HPDE6-E6E7 (cell line): ENCODE measurements at regions not wholly inside any gene's neighbourhood (a gene's known extent, or its start where the extent isn't known, plus 50 kb on each side); places are given as distances from the start of the nearest gene placed in this dataset.
"Not testable (repeated sequence)": the region's sequence is repeated elsewhere in the genome, so short reads cannot be mapped to it uniquely, and the experiment has no call there.

Experiments
- DNase-seq: peaks from one replicate; pipeline ENCODE4 v3.0.0; 2011; ENCODE audit warnings: missing footprints; ENCODE audit errors: extremely low spot score

DNA sequence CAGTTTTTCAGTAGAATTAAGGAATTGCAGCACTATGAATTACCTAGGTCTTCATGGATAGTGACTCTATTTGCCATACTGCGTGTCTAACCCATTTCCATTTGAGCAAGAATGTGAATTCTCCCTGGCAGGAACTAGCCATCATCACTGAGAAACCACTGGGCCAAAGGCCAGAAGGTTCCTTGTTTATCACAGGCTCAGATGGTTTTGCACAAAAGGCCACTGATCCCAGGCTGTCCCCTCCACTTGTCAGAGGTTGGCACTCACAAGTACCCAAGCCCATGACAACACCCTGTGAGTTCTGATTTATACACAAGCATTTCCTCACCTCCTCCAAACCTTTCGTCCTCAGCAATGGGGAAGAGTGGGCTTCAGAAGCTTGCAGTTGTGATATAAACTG lies 131.8 kb downstream of the FOXB1 start:
- no peak for DNase-seq

DNA sequence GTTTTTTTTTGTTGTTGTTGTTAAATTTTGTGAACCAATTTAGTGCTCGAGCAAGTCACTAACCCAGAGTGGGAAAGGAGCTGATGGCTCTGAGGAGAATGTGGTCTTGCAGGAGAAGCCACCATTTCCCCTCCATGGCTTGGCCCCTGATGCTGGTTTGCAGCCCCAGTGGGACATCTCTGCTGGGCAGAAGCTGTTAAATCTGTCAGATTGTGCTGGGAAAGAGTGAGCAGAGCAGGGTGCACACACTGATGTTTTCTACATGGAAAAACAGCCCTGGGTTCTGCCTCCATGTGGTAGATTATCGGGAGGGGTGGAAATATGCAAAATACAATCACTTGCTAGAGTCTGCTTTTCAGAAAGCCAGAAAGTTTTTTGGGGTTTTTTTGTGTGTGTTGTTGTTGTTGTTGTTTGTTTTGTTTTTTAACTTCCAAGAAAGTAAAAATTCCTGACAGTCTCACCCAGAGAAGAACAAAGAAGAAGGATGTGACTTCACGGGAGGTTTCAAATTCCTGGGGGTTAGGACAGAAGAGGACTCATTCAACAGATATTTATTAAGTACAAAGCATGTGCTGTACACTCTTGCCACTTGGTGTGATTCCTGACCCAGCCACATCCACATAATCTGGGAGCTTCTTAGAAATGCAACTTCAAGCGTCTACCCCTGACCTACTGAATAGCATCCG lies 133.7 kb downstream of the FOXB1 start:
- no peak for DNase-seq

DNA sequence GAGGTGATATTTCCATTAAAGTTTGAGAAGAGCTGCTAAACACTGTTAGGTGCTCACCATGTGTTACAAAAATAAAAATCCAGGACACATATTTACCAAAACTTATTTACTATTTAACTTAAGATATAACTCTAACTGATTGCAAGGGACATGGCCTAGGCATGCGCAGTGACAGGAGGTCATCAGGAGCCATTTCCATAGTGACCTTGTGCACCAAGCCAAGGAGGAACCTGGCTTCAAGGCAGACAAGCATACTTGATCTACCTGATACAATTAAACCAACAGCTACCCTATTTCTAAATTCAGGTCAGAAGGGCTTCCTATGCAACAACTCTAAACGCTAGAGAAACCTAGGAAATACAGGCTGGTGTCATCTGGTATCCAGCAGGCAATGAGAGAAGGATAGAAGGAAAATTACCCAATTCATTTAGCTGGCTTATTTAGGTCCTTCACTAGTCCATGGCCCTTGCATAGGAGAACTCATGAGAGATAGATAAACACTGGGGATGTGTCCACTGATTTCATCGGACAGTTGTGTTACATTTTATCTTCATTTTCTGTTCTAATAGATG lies 134.4 kb downstream of the FOXB1 start:
- no peak for DNase-seq

DNA sequence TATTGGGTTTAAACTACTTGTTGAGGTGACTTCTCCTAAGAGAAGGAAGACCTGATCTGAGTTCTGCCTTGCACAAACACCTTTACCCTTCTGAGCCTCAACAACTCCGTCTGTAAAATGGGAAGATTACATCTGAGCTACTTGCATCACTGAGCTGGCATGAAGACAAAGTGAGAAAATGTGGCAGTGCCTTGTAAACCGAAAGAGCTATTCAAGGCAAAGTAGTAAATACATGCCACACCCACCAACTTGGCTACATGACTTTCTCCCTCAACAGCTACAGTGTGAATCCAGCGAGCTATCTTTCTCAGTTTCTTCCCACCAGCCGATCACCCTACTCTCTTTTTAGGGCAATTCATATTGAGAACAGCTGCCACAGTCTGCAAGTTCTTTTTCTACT lies 148.3 kb downstream of the FOXB1 start:
- DNase-seq, result no peak

DNA sequence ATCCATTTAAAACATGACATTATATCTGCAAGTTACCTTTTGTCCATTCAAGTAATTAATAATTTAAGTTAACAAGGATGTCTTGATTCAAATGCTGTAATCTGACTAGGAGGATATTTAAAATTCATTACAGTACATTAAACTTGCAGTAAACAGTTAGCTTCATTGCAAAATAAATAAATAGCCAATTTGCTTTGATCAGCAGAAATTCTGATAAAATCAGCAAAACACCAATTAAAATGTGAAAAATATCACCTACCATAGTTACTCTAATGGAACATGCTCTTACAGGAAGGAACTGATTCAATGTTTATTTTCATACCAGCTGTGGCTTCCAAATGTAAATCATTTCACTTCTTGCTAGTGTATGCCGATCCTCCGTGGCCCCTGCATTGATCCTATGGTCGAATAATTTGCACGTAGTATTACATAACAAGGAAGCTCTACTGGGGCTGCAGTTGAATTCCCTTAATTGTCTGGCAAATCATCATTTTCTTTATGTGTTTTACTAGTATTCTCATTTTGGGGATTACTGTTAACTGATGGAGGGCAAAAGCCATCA lies 150.7 kb downstream of the FOXB1 start:
- DNase-seq, result no peak

DNA sequence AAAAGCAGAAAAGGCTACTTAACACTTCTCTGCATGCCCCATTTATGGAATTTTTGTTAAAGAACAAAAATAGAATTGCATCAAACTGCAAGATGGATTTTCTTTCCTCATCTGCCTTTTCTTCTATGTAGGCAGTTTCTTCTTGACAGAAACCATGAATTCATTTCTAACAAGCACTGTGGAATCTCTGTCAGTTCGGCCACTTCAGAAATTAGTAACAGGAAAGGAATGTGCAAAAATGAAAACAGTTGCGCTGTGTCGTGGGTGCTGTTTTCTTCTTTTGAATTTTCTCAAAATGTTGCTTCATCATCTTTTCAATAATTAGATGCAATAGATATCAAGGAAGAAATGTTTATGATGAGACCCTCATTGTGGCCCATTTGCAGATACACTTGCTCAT lies 151.6 kb downstream of the FOXB1 start:
- DNase-seq, result no peak

DNA sequence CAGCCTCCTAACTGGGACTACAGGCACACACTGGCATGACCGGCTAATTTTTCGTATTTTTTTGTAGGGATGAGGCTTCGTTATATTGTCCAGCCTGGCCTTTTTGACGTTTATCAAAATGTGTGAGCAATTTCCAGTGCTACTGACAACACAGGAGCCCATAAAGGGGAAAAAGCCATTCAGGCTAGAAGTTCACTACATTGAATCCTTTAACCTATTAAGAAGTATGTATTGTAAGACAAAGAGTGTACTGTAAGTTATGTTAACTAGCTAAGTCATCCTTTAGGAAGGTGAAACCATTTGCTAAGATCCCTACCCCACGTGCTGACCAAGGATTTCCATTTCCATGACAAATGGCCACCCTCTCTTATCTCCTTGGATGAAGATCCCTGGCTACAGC lies 156.8 kb downstream of the FOXB1 start:
- no peak for DNase-seq

DNA sequence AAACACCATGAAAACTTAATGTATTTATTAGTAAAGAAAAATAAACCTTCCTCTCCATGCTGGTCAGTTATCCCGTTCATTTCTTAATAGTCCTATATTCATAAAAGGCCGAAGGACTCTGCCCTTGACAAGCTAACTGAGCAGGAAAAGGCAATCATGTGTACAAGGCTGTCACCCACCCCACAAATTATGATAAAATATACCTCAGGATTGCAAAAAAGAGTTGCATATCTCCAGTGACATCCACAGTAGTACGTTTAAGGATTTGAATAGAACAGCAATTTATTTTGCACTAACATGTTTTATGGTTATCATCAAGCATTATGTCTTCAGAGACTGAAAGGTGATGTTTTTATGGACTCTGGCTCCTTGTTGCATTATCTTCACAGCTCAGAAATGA lies 157.6 kb downstream of the FOXB1 start:
- DNase-seq, result no peak

DNA sequence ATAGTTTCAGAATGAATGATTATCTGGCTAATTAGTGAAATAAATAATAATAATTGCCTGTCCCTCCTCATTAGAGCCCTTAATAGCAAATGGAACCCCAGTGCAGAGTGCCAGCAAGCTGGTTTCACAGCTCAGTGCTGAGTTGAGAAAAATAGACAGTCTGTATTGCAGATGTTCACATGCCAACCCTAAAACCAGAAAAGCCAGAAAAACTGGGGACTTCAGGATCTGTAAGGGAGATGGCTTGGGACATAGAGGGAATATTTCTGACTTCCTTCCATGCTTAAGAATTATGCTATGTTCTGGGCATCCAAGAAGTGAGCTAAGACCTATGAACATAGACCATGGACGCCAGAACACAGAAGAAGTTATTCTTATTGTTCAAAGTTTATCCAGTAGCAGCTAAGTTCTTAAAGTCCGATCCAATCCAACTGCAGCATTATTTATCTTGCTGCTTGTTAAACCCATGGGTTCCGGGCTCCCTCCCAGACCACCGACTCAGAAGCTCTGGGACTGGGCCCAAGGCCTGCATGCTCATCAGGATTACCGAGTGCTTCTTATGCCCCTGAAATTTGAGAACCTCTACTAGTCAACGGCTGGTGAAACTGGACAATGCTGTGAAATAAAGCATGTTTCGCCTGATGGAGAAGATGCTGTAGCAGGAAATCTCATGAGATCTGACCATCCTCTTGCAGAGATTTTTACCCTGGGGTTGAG lies 158.3 kb downstream of the FOXB1 start:
- no peak for DNase-seq

DNA sequence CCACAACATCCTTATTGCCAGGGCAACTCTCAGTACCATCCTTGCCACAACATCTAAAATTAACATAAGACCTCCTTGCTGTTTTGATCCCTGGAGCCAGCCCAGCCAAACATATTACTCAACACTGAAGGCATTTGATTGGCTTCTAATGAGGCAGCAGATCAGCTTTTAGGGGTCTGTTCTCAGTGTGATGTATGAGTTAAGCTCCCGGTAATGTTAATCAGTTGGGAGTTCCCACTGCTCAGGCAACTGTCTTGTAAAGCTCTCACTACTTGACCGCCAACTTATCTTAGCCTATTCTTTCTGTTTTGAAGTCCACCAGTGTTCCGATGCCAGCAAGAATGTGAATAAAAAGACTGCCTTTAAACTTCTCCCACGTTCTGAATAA lies 158.9 kb downstream of the FOXB1 start:
- DNase-seq, result no peak

DNA sequence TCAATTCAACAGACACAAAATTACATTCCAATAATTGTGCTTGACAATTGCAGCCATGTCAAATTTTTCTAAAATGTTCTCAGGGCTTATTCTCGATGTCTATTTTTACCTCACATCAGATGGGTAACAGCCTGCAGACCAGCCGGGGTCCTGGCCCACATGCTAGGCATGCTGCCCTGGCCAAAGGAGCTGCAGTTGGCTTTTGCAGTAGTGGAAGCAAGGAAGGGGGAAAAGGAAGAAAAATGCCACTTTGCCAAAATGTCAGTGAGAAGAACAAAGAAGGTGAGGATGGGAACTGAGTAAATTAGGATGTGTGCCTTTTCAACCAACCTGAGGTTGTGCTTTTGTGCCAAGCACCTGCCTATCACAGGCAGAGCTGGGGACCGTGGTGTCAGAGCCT lies 161.0 kb downstream of the FOXB1 start:
- DNase-seq, result no peak

DNA sequence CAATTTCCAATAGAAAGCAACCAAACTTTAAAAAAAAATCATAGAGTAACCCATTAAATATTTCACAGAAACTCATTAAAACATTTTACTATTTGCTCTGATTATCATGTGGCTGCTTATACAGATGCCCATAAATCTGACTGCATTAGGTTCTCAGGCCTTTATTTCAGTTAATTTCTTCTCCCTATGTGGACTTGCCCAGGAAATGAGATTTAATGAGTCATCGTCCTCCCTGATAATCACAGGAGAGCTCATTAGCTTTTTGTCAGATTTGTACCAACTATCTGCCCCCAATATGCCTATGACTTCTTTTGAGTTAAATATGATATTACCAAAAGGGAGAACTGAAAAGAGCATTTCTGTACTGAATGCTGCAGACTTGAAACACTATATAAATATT lies 168.0 kb downstream of the FOXB1 start:
- DNase-seq, result no peak

DNA sequence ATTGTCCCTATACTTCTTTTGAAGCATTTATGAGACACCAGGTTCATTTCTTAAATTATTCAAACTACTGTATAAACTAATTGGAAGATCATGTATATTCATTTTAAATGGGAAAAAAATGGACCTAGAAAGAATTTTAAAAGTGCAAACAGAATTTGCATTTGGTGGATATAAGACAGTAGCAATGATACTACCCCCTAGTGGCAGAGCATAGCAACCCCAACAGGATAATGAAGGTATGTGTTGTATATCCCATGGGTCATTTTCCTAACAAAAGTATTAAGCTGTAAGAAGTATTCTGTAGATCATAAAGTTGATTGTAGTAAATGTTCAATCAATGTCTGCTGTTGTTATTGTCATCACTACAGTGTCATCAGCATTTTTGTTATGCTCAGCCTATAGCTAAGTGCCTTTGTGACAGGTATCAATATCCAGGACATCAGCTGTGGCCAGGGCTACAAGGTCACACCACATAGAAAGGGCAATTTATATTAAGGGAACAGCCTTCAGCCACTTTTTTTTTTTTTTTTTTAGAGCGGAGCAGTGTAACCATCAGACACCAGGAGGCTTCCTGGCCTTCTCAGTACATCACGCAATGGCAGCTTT lies 175.8 kb downstream of the FOXB1 start:
- peak; percentile 15 for DNase-seq

DNA sequence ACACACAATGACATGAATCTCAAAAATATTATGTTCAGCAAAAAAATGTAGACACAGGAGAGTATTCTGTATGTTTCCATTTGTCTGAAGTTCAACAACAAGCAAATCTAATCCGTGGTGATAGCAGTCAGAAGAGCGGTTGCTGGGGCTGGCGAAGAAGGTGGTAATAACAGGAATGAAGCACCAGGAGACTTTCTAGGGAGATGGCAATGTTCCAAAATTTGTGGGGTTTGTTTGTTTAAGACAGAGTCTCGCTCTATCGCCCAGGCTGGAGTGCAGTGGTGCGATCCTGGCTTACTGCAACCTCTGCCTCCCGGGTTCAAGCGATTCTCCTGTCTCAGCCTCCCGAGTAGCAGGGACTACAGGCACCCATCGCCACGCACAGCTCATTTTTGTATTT lies 177.8 kb downstream of the FOXB1 start:
- not testable (repeated sequence) for DNase-seq

DNA sequence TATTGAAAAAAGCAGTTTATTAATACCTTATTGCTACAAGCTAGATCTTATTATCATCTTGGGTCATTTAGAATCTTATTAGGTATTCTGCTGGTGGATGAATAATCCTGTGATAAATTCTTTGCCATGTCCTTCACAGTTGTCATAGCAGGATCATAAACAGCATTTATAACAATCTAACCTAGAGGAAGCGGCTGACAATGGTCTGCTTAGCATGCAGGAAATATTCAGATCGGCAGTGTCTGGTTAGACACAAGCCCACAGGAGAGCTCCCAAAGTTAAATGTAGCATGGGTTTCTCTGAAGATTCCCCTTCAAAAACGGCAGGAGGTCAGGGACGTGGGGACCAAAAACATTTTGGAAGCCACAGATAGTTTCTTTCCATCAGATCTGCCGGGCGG lies 179.3 kb downstream of the FOXB1 start:
- DNase-seq, result no peak

DNA sequence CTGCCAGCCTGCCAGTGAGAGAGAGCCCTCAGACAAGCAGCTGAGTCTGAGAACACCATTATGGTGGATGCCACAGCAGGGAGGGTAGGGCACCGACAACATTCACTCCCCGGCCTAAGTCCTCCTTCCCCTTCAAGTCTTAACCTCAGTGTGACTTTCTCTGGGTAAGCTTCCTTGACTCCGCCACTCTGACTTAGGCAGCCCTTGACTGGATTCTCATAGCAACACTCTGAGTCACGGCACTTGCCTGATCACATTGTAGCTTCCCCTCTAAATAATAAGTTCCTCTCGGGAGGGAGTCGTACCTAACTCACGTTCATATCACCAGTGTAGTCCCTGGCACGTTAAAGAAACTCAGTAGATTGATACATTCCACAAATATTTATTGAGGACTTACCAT lies 180.5 kb downstream of the FOXB1 start:
- peak; percentile 23 for DNase-seq

DNA sequence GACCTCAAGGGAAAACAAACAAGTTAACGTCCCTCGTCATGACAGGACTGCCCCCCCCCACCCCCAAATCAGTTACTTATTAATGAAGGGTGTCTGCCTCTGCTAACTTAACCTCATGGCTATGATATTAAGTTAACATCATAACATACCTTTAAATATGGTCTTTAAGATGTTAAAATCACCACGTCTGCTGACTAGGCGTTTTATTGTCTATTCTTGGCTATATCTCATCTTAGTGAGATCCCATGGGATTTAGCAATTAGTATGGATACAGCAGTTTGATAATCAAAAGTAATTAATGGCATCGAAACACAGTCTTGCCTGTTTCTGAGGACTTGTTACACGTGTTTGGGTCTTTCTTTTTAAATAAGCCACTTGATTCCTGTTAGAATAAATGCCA lies 186.9 kb downstream of the FOXB1 start:
- DNase-seq, result no peak

DNA sequence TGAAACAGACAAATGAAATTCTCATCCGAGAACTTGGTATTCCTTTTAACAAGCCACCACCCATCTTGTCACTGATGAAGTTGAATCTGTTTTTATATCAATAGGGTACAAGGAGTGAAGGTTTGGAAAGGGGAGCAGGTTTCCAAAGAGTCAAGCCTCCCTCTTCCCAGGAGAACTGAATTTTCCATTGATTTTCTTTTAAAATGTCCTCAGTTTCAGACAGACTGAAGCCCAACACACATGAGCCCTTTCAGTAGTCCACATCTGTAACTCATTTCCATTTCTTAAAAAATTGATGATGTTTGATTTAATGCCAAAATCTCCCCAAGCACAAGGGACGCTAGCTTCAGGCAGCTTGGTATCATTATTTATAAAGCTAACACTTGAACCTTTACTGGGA lies 187.7 kb downstream of the FOXB1 start:
- DNase-seq, result no peak

DNA sequence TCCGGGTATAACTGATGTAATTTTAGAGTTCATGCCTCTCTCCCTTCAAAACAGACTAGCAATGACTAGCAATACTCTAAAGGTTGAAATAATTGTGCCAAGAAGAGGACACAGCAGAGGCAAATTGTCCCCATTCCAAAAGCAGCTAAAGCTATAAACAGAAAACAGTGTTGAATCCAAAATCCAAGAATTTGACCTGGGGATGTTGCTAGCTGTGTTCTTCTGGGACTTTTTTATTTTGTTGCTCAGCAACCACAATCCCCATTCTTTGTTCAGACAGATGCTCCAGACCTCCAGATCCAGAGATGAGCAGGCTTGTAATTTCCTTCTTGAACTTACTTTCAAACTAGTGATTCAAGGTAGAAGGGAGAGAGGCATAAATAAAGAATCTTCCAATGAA lies 191.5 kb downstream of the FOXB1 start:
- no peak for DNase-seq

DNA sequence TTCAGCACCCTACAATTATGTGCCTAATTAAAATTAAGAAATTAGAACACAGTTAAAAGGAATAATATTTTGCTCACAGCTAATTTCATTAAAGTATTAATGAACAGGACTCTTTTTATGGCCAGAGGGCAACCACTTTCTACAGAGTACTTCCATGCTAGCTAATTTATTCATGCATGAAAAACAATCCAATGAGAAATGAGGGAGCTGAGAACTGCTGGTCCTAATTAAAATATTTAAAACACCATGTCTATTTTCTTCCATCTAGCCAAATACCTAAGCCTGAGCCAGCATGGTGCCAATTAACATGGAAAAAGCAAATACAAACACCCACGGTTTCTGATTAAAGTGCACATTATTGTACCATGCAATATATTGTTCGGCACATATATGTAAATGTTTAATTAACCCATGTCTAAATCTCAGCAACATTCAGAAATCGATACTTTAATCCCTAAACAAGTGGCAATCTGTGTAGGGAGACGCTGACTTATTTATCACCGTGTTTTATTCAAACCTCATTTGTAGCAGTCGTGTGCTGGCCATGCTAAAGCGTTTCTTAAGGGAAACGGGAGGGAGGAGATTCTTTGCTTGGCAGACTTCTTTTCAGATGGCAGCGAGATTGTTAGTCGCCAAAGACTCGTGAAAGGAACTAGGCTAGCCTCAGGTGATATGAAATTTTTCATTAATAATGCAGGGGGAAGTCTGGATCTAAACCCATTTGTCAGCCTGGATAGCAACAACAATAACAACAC lies 193.5 kb downstream of the ANXA2 start:
- no peak for DNase-seq

DNA sequence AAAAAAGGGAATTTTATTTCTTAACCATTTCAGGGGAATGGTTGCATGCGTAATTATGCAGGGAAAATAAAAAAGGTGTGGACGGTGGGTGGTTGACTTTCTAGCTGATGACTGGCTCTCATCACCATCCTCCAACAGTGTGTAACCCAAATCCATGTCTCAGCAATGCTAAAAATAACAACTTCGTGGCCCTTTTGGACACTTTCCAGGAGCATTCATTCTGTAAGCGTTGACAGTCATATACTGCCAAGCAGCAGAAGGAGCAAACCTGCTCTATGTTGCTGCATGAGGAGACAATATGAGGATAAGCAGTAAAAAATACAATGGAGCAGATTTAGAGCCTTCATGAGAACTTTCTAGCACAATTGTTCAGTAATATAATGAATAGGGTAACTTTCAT lies 189.1 kb downstream of the ANXA2 start:
- DNase-seq, result no peak

DNA sequence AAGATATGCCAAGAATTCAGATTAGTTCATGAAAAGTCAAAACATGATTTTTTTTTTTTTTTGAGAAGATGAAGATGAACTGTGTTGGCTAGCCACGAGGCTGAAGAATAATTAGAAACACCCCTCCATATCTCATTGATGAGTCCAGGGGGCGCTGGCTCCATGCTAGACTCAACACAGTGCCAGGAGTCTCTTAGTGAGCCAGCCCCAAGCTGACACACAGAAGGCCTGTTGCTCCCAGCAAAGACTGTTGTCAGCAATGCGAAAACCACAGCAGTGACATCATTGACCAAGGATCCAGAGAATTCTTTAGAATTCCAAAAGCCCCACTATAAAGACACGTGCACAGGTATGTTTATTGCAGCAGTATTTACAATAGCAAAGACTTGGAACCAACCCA lies 185.2 kb downstream of the ANXA2 start:
- DNase-seq, result no peak
